ENCODE measurements at regions not wholly inside any gene's neighbourhood (a gene's known extent, or its start where the extent isn't known, plus 50 kb on each side); places are given as distances from the start of the nearest gene placed in this dataset.

DNA sequence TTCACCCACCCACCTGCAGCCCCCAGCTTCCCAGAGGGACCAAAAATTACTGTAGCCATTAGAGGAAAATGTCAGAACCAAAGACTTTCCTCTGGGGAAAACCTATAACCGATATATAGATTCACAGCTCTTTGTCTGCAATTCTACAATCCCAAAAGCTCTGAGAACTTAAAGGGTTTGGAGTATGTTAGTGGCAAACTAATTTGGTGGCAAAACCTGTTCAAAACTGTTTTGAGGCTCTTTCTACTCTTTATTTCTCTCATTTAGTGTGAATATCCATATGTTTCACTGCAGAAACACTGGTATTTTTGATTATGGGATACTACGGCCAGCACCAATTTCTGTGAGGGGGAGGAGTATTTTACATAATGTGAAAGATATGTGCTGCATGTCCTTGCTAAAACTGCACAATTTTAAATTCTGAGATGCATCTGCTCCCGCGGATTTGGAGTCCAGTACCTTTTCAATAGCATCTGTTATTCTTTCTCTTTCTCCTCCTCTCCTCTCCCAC lies 87.5 kb upstream of the MTNR1B start:
- DNase-seq = no peak
- no peak for TF ChIP-seq POLR2A (IDR thresholded peaks at IDR 0.05; ENCODE audit: low read length)
- no peak for TF ChIP-seq GATA1 (IDR thresholded peaks at IDR 0.05; ENCODE audit: low read depth, low read length)

- TF ChIP-seq GATA1 (IDR thresholded peaks at IDR 0.05; ENCODE audit: low read depth, low read length) (no peak), POLR2A (IDR thresholded peaks at IDR 0.05; ENCODE audit: low read length) (no peak)
- DNase-seq = no peak
Observed at GRCh38 chr11:92882828-92883611, 86.4 kb upstream of the MTNR1B start.

GRCh38 chr11:92885600-92885999 lies 83.9 kb upstream of the MTNR1B start:
- no peak for DNase-seq
- TF ChIP-seq POLR2A (IDR thresholded peaks at IDR 0.05; ENCODE audit: low read length) (no peak), GATA1 (IDR thresholded peaks at IDR 0.05; ENCODE audit: low read depth, low read length) (no peak)

- TF ChIP-seq POLR2A (IDR thresholded peaks at IDR 0.05; ENCODE audit: low read length) (no peak), GATA1 (IDR thresholded peaks at IDR 0.05; ENCODE audit: low read depth, low read length) (no peak)
- DNase-seq = peak; percentile 40 to 67
Observed at GRCh38 chr11:92886243-92886905, 83.1 kb upstream of the MTNR1B start.

DNA sequence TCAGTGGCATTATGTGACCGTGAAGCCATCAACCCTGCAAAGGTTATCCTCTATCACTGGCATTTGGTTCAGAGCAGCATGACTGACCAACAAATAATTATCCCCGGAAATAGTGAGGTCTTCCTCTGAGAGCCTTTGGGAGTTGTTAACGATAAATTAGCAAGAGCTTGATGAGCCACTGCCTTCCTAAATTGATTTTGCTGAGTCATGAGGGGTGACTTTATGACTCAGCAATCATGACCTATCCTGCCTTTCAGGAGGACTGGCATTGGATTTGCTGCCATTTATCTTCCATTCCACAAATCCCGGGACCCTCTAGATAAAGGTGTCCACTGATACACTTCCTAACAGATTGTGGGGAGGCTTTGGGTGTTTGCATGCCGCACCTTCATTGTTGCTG lies 80.8 kb upstream of the MTNR1B start:
- TF ChIP-seq GATA1 (IDR thresholded peaks at IDR 0.05; ENCODE audit: low read depth, low read length) = no peak
- no peak for TF ChIP-seq POLR2A (IDR thresholded peaks at IDR 0.05; ENCODE audit: low read length)

DNA sequence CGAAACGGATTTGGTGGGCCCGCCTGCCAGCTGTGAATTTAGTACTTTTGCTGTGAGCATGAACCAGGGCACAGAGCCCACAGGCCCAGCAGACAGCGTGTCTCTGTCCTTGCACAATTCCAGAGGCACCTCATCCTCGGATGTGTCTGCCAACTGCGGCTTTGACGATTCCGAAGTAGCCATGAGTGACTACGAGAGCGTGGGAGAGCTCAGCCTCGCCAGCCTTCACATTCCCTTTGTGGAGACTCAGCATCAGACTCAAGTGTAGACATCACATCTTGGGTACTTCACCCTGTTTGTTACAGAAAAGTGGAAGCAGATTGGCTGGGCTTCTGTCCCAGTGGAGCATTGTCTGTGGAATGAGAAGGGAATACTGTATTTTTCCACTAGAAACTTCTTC lies 78.6 kb upstream of the MTNR1B start:
- TF ChIP-seq GATA1 (IDR thresholded peaks at IDR 0.05; ENCODE audit: low read depth, low read length) (no peak), POLR2A (IDR thresholded peaks at IDR 0.05; ENCODE audit: low read length) (no peak)

More for the DNA sequence above, 80.8 kb upstream of the MTNR1B start:
- DNase-seq = peak; percentile 4 to 28

GRCh38 chr11:92892802-92893684 lies 76.4 kb upstream of the MTNR1B start:
- no peak for TF ChIP-seq POLR2A (IDR thresholded peaks at IDR 0.05; ENCODE audit: low read length)
- TF ChIP-seq GATA1 (IDR thresholded peaks at IDR 0.05; ENCODE audit: low read depth, low read length) = no peak
- DNase-seq = no peak

More for the DNA sequence above, 78.6 kb upstream of the MTNR1B start:
- DNase-seq = no peak

GRCh38 chr11:92894197-92894596 lies 75.3 kb upstream of the MTNR1B start:
- DNase-seq = no peak
- TF ChIP-seq GATA1 (IDR thresholded peaks at IDR 0.05; ENCODE audit: low read depth, low read length) (no peak), POLR2A (IDR thresholded peaks at IDR 0.05; ENCODE audit: low read length) (no peak)

GRCh38 chr11:92897487-92897886 lies 72.0 kb upstream of the MTNR1B start:
- TF ChIP-seq POLR2A (IDR thresholded peaks at IDR 0.05; ENCODE audit: low read length) (no peak), GATA1 (IDR thresholded peaks at IDR 0.05; ENCODE audit: low read depth, low read length) (no peak)
- no peak for DNase-seq

- no peak for TF ChIP-seq GATA1 (IDR thresholded peaks at IDR 0.05; ENCODE audit: low read depth, low read length)
- no peak for TF ChIP-seq POLR2A (IDR thresholded peaks at IDR 0.05; ENCODE audit: low read length)
- no peak for DNase-seq
Observed at GRCh38 chr11:92902417-92902816, 67.0 kb upstream of the MTNR1B start.

DNA sequence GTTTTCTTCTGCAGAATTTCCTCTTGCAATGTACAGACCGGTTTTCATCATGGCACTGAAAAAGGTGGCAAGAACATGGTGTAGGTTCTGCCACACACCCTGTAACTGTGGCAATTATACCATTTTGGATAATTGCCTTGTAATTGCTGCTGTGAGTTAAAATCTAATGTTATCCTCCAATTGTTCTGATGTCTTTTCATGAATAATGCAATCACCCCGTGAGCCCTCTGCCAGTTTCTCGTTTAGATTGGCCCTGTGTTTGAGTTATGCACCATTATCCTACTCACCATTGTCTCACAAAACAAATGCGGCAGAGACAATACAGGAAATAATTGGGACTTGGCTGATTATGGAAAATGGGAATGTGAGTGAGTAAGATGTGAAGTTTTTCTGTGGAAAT lies 61.8 kb upstream of the MTNR1B start:
- TF ChIP-seq GATA1 (IDR thresholded peaks at IDR 0.05; ENCODE audit: low read depth, low read length) = no peak
- TF ChIP-seq POLR2A (IDR thresholded peaks at IDR 0.05; ENCODE audit: low read length) = no peak
- DNase-seq = no peak

GRCh38 chr11:92909214-92909613 lies 60.2 kb upstream of the MTNR1B start:
- DNase-seq = no peak
- no peak for TF ChIP-seq GATA1 (IDR thresholded peaks at IDR 0.05; ENCODE audit: low read depth, low read length)
- no peak for TF ChIP-seq POLR2A (IDR thresholded peaks at IDR 0.05; ENCODE audit: low read length)

DNA sequence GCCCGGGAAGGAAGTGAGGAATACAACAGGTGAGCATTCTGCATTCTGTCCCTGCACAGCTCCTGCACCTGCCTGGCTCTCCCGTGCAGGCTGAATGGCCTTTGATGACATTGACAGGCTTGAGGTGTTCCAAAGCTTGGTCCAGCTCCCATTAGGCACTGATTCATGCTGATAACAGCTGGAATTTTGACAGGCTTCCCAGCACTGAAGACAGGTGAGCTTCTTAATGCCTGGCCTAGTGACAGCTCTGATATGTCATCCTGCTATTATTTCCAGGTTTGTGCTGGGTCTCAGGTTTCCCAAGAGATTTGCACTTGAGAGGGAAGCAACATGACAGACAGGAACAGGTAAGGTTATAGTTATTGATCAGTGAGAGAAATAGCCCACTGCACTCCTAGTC lies 58.0 kb upstream of the MTNR1B start:
- TF ChIP-seq GATA1 (IDR thresholded peaks at IDR 0.05; ENCODE audit: low read depth, low read length) (no peak), POLR2A (IDR thresholded peaks at IDR 0.05; ENCODE audit: low read length) (no peak)
- no peak for DNase-seq

DNA sequence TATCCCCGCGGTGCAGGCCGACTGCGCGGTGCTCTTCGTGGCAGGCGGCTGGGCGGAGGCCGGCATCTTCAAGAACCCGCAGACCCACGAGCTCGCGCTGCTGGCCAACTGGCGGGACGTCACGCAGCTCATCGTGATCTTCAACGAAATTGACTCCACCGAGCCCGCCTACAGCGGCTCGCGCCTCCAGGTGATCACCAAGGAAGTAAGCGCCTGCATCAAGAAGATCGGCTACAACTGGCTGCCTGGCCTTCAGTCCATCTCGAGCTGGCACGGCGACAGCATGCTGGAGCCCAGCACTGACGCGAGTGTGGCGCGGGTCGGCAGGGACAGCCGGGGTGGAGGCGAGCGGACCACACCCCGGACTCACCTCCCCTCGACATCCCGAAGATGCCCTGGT lies 53.9 kb upstream of the MTNR1B start:
- no peak for TF ChIP-seq POLR2A (IDR thresholded peaks at IDR 0.05; ENCODE audit: low read length)
- TF ChIP-seq GATA1 (IDR thresholded peaks at IDR 0.05; ENCODE audit: low read depth, low read length) = no peak
- no peak for DNase-seq
